A673 (cell line): ENCODE measurements at regions not wholly inside any gene's neighbourhood (a gene's known extent, or its start where the extent isn't known, plus 50 kb on each side); places are given as distances from the start of the nearest gene placed in this dataset.

Experiments
- BruUV-seq: library from RNA; stranded (reverse); fragments of 400-500 nt; replicated peaks from 2 replicates; lab custom pipeline; 2021; lab: Mats Ljungman, UMichigan
- CTCF ChIA-PET: fragments of 300-600 bp; sonication (Branson Sonifier 250); formaldehyde crosslinking; loops from one replicate; lab custom pipeline; 2022; ENCODE audit warnings: antibody characterized with exemption; lab: Charles Lee
- POLR2A ChIA-PET: fragments of 300-600 bp; sonication (Branson Sonifier 250); formaldehyde crosslinking; loops from one replicate; lab custom pipeline; 2022; ENCODE audit warnings: antibody characterized with exemption; ENCODE audit not compliant: low non-redundant PET; lab: Charles Lee
- DNase-seq: peaks from one replicate; pipeline ENCODE4 v3.0.0-alpha.2; 2015; ENCODE audit warnings: low spot score
- H3K27ac ChIP-seq: fragments of 200-600 bp; sonication (generic); 2 replicates; pipeline ENCODE4 v1.5.1; 2016; ENCODE audit warnings: mixed run types, low read depth, mild to moderate bottlenecking, mixed read lengths, antibody characterized with exemption, low read length; ENCODE audit not compliant: poor library complexity, severe bottlenecking
- H3K27me3 ChIP-seq: fragments of 200-600 bp; sonication (generic); replicated peaks from 2 replicates; pipeline ENCODE4 v1.6.1; 2017; ENCODE audit warnings: mixed run types, low read depth, mild to moderate bottlenecking, mixed read lengths, antibody characterized with exemption, low read length; ENCODE audit not compliant: insufficient read depth, poor library complexity
- H3K36me3 ChIP-seq: fragments of 200-600 bp; sonication (generic); 2 replicates; pipeline ENCODE4 v1.6.1; 2016; ENCODE audit warnings: mixed run types, mild to moderate bottlenecking, mixed read lengths, antibody characterized with exemption, low read length; ENCODE audit not compliant: insufficient read depth, poor library complexity, severe bottlenecking
- H3K4me1 ChIP-seq: fragments of 200-600 bp; sonication (generic); 2 replicates; pipeline ENCODE4 v1.6.1; 2017; ENCODE audit warnings: mixed run types, mild to moderate bottlenecking, mixed read lengths, antibody characterized with exemption, low read length; ENCODE audit not compliant: insufficient read depth, poor library complexity, severe bottlenecking
- H3K4me3 ChIP-seq: fragments of 200-600 bp; sonication (generic); 2 replicates; pipeline ENCODE4 v1.5.1; 2016; ENCODE audit warnings: low read depth, mixed run types, mild to moderate bottlenecking, mixed read lengths, low read length; ENCODE audit not compliant: poor library complexity, severe bottlenecking
- H3K9me3 ChIP-seq: fragments of 200-600 bp; sonication (generic); 2 replicates; pipeline ENCODE4 v1.6.1; 2016; ENCODE audit warnings: mixed run types, low read depth, mild to moderate bottlenecking, mixed read lengths, antibody characterized with exemption, low read length; ENCODE audit not compliant: poor library complexity, severe bottlenecking
- CTCF ChIP-seq: fragments of 300-800, 200-600 bp; sonication (generic); conservative IDR thresholded peaks from 2 replicates; pipeline ENCODE4 v1.5.1; 2017; ENCODE audit warnings: low read depth, mild to moderate bottlenecking, antibody characterized with exemption, low read length, moderate library complexity, mixed read lengths
- EZH2 ChIP-seq: fragments of 200-600 bp; sonication (generic); IDR thresholded peaks from 2 replicates; pipeline ENCODE4 v1.6.1; 2017; ENCODE audit warnings: borderline replicate concordance, low read depth, mild to moderate bottlenecking, mixed read lengths, antibody characterized with exemption, low read length; ENCODE audit not compliant: poor library complexity, severe bottlenecking
- intact Hi-C: fragments of 100-400 bp; cut with micrococcal nuclease; formaldehyde crosslinking; loops from one replicate; pipeline ENCODE4 v1.10.0; 2022; ENCODE audit not compliant: unreplicated experiment

- H3K4me1 ChIP-seq: peaks cover 4% of the 10 kb centered on the region
- H3K4me3 ChIP-seq: no peak overlapping the region
- H3K9me3 ChIP-seq: no peaks in the 10 kb centered on the region
- H3K27ac ChIP-seq: no peak overlapping the region
- H3K36me3 ChIP-seq: no peaks in the 10 kb centered on the region
- no TSS peak for BruUV-seq
- intact Hi-C loops: no loop called here
- no peak for TF ChIP-seq EZH2
- no peak for TF ChIP-seq CTCF
- H3K27me3 ChIP-seq: no peaks in the 10 kb centered on the region
- ChIA-PET POLR2A (no interaction called here), CTCF (no interaction called here)
- no peak for DNase-seq
These were observed 110.6 kb downstream of the P2RY1 start for GRCh38 chr3:152945556-152945955.

GRCh38 chr3:152957491-152957890 lies 122.6 kb downstream of the P2RY1 start:
- H3K36me3 ChIP-seq: no peaks in the 10 kb centered on the region
- POLR2A ChIA-PET: no interaction called here
- H3K27ac ChIP-seq: no peak overlapping the region
- no peaks in the 10 kb centered on the region for H3K9me3 ChIP-seq
- no peaks in the 10 kb centered on the region for H3K27me3 ChIP-seq
- BruUV-seq: no TSS peak
- H3K4me3 ChIP-seq: no peak overlapping the region
- intact Hi-C loops: no loop called here
- TF ChIP-seq CTCF: no peak
- no peak for TF ChIP-seq EZH2
- CTCF ChIA-PET: no interaction called here
- H3K4me1 ChIP-seq: peaks cover 5% of the 10 kb centered on the region
- DNase-seq: no peak

GRCh38 chr3:152959307-152959706 lies 124.4 kb downstream of the P2RY1 start:
- Histone ChIP-seq H3K27ac (no peak overlapping the region), H3K4me1 (peaks cover 5% of the 10 kb centered on the region), H3K4me3 (no peak overlapping the region), H3K9me3 (no peaks in the 10 kb centered on the region), H3K27me3 (no peaks in the 10 kb centered on the region), H3K36me3 (no peaks in the 10 kb centered on the region)
- ChIA-PET CTCF (no interaction called here), POLR2A (no interaction called here)
- intact Hi-C loops: no loop called here
- no peak for DNase-seq
- no TSS peak for BruUV-seq
- TF ChIP-seq EZH2 (no peak), CTCF (no peak)
